Ishikawa (cell line): ENCODE measurements at regions not wholly inside any gene's neighbourhood (a gene's known extent, or its start where the extent isn't known, plus 50 kb on each side); places are given as distances from the start of the nearest gene placed in this dataset.

Experiments
- CEBPB ChIP-seq: IDR thresholded peaks from 2 replicates; pipeline ENCODE4 v1.6.1; 2012
- CREB1 ChIP-seq: IDR thresholded peaks from 2 replicates; pipeline ENCODE4 v1.6.1; 2012; ENCODE audit warnings: low read depth
- EGR1 ChIP-seq: IDR thresholded peaks from 2 replicates; pipeline ENCODE4 v1.6.1; 2012
- EP300 ChIP-seq: IDR thresholded peaks from 2 replicates; pipeline ENCODE4 v1.6.1; 2012; ENCODE audit warnings: borderline replicate concordance
- FOXM1 ChIP-seq: IDR thresholded peaks from 2 replicates; pipeline ENCODE4 v1.6.1; 2012; ENCODE audit warnings: low read depth, borderline replicate concordance
- NFIC ChIP-seq: IDR thresholded peaks from 2 replicates; pipeline ENCODE4 v1.6.1; 2012
- RAD21 ChIP-seq: IDR thresholded peaks from 2 replicates; pipeline ENCODE4 v1.6.1; 2012; ENCODE audit warnings: low read depth
- TAF1 ChIP-seq: IDR thresholded peaks from 2 replicates; pipeline ENCODE4 v1.6.1; 2012; ENCODE audit warnings: low read depth, mild to moderate bottlenecking
- TCF12 ChIP-seq: IDR thresholded peaks from 2 replicates; pipeline ENCODE4 v1.6.1; 2012; ENCODE audit warnings: low read depth
- YY1 ChIP-seq: IDR thresholded peaks from 2 replicates; pipeline ENCODE4 v1.6.1; 2012; ENCODE audit warnings: low read depth
- TF ChIP-seq, protein P1 (sequence below): IDR thresholded peaks from 2 replicates; pipeline ENCODE4 v1.6.1; 2012; ENCODE audit warnings: low read depth, mild to moderate bottlenecking
- TF ChIP-seq, protein P2 (sequence below): IDR thresholded peaks from 2 replicates; pipeline ENCODE4 v1.6.1; 2012
- TF ChIP-seq, protein P3 (sequence below): IDR thresholded peaks from 2 replicates; pipeline ENCODE4 v1.6.1; 2012

- TF ChIP-seq NFIC (no peak), TCF12 (no peak), RAD21 (no peak), FOXM1 (no peak), TAF1 (no peak), EP300 (no peak), YY1 (no peak), CREB1 (no peak), CEBPB (no peak), EGR1 (no peak)
- TF ChIP-seq, protein P1, sequence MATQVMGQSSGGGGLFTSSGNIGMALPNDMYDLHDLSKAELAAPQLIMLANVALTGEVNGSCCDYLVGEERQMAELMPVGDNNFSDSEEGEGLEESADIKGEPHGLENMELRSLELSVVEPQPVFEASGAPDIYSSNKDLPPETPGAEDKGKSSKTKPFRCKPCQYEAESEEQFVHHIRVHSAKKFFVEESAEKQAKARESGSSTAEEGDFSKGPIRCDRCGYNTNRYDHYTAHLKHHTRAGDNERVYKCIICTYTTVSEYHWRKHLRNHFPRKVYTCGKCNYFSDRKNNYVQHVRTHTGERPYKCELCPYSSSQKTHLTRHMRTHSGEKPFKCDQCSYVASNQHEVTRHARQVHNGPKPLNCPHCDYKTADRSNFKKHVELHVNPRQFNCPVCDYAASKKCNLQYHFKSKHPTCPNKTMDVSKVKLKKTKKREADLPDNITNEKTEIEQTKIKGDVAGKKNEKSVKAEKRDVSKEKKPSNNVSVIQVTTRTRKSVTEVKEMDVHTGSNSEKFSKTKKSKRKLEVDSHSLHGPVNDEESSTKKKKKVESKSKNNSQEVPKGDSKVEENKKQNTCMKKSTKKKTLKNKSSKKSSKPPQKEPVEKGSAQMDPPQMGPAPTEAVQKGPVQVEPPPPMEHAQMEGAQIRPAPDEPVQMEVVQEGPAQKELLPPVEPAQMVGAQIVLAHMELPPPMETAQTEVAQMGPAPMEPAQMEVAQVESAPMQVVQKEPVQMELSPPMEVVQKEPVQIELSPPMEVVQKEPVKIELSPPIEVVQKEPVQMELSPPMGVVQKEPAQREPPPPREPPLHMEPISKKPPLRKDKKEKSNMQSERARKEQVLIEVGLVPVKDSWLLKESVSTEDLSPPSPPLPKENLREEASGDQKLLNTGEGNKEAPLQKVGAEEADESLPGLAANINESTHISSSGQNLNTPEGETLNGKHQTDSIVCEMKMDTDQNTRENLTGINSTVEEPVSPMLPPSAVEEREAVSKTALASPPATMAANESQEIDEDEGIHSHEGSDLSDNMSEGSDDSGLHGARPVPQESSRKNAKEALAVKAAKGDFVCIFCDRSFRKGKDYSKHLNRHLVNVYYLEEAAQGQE: no peak
- TF ChIP-seq, protein P2, sequence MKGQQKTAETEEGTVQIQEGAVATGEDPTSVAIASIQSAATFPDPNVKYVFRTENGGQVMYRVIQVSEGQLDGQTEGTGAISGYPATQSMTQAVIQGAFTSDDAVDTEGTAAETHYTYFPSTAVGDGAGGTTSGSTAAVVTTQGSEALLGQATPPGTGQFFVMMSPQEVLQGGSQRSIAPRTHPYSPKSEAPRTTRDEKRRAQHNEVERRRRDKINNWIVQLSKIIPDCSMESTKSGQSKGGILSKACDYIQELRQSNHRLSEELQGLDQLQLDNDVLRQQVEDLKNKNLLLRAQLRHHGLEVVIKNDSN: no peak
- TF ChIP-seq, protein P3, sequence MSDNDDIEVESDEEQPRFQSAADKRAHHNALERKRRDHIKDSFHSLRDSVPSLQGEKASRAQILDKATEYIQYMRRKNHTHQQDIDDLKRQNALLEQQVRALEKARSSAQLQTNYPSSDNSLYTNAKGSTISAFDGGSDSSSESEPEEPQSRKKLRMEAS: no peak
Measured at GRCh38 chr2:136212426-136213378, 94.8 kb upstream of the CXCR4 start.
